ENCODE measurements at regions not wholly inside any gene's neighbourhood (a gene's known extent, or its start where the extent isn't known, plus 50 kb on each side); places are given as distances from the start of the nearest gene placed in this dataset.

- Histone ChIP-seq H4K5ac (ENCODE audit: low read depth, low read length) (no peak overlapping the region), H3K23ac (ENCODE audit: low read depth, low read length) (no peak overlapping the region), H3K4ac (ENCODE audit: low read depth, low read length) (no peak overlapping the region), H4K91ac (ENCODE audit: insufficient read depth, low read depth, low read length) (no peak overlapping the region), H4K20me1 (ENCODE audit: insufficient read depth, low read length) (no peaks in the 10 kb centered on the region), H3K36me3 (ENCODE audit: control insufficient read depth, insufficient read depth, low read length) (no peaks in the 10 kb centered on the region), H3K9me1 (ENCODE audit: insufficient read depth, low read length) (no peaks in the 10 kb centered on the region), H3K14ac (replicated peaks; ENCODE audit: low read depth, low read length) (no peak overlapping the region), H2AFZ (replicated peaks; ENCODE audit: low read length, poor library complexity) (no peak overlapping the region), H2BK15ac (ENCODE audit: low read depth, low read length) (no peak overlapping the region), H3K79me1 (ENCODE audit: low read depth in 1 of 2, low read length in 2 of 2) (no peaks in the 10 kb centered on the region), H3K18ac (ENCODE audit: low read depth, low read length) (no peak overlapping the region), H3K56ac (ENCODE audit: extremely low read depth, insufficient read depth, low read length) (no peak overlapping the region), H2BK120ac (ENCODE audit: low read depth, low read length) (no peak overlapping the region), H3K27me3 (ENCODE audit: control insufficient read depth, insufficient read depth, low read length) (no peaks in the 10 kb centered on the region), H3K9ac (ENCODE audit: low read depth, low read length) (no peak overlapping the region), H2BK5ac (ENCODE audit: low read depth, low read length, poor library complexity, severe bottlenecking) (no peak overlapping the region), H3K27ac (ENCODE audit: insufficient read depth, low read length) (no peak overlapping the region), H3K9me3 (ENCODE audit: control insufficient read depth, insufficient read depth, low read length) (peaks cover 16% of the 10 kb centered on the region; the same call in 1 of the 2 replicates), H2AK5ac (ENCODE audit: low read depth, low read length) (no peak overlapping the region), H4K8ac (ENCODE audit: low read depth in 2 of 2, low read length in 2 of 2) (no peak overlapping the region), H3K4me1 (ENCODE audit: control insufficient read depth, insufficient read depth, low read length) (no peaks in the 10 kb centered on the region), H3K4me3 (ENCODE audit: insufficient read depth, low read depth, low read length) (no peak overlapping the region), H3K4me2 (ENCODE audit: low read depth, low read length) (no peak overlapping the region), H2BK20ac (ENCODE audit: low read depth, low read length) (no peak overlapping the region), H2AK9ac (replicated peaks; ENCODE audit: low read depth, low read length, poor library complexity) (no peak overlapping the region)
- in situ Hi-C loops (cut with MboI; ENCODE audit: low sequenced_read_pairs): no loop called here
- 86% methylated on average over 10 of the region's 32 CpGs; no CpG with 5 or more reads in 1 of the 2 experiments for WGBS, 2 experiments (ENCODE audit: extremely low coverage in 2 of 2, insufficient read length in 1 of 2)
- BruUV-seq (replicated peaks): no TSS peak
- no peak for ATAC-seq (ENCODE audit: low read depth)
- dilution Hi-C loops (cut with HindIII; ENCODE audit: low sequenced_read_pairs, unreplicated experiment): no loop called here
- POLR2A ChIA-PET (ENCODE audit: unreplicated experiment): no interaction called here
- no peak for DNase-seq
- intact Hi-C loops (cut with micrococcal nuclease): no loop called here
- CTCF ChIA-PET: no interaction called here
- TF ChIP-seq MXI1 (IDR thresholded peaks at IDR 0.05; ENCODE audit: borderline replicate concordance, low read depth, low read length) (no peak), FOS (IDR thresholded peaks at IDR 0.05; ENCODE audit: low read depth, low read length) (no peak), NFE2L2 (IDR thresholded peaks at IDR 0.05; ENCODE audit: low read depth, low read length) (no peak), RFX5 (IDR thresholded peaks at IDR 0.05; ENCODE audit: low read depth, low read length) (no peak), MAZ (IDR thresholded peaks at IDR 0.05; ENCODE audit: borderline replicate concordance, low read depth, low read length) (no peak), ELK1 (IDR thresholded peaks at IDR 0.05; ENCODE audit: borderline replicate concordance, low read depth, low read length) (no peak), CTCF (conservative IDR thresholded peaks at IDR 0.05; ENCODE audit: low read depth, low read length) (no peak), BHLHE40 (IDR thresholded peaks at IDR 0.05; ENCODE audit: low read depth, low read length) (no peak), SMC3 (IDR thresholded peaks at IDR 0.05; ENCODE audit: low read depth, low read length) (no peak), CHD1 (IDR thresholded peaks at IDR 0.05; ENCODE audit: low read depth, low read length) (no peak), RAD21 (IDR thresholded peaks at IDR 0.05; ENCODE audit: low read length) (no peak), CEBPB (IDR thresholded peaks at IDR 0.05; ENCODE audit: low read depth, low read length) (no peak), RCOR1 (IDR thresholded peaks at IDR 0.05; ENCODE audit: insufficient replicate concordance, low read length) (no peak), POLR2A (IDR thresholded peaks at IDR 0.05; ENCODE audit: low read depth, low read length) (no peak), MAFK (IDR thresholded peaks at IDR 0.05; ENCODE audit: low read depth, low read length) (no peak)
- TF ChIP-seq, protein P1, sequence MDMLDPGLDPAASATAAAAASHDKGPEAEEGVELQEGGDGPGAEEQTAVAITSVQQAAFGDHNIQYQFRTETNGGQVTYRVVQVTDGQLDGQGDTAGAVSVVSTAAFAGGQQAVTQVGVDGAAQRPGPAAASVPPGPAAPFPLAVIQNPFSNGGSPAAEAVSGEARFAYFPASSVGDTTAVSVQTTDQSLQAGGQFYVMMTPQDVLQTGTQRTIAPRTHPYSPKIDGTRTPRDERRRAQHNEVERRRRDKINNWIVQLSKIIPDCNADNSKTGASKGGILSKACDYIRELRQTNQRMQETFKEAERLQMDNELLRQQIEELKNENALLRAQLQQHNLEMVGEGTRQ (IDR thresholded peaks at IDR 0.05; ENCODE audit: low read depth, low read length): no peak
Measured at GRCh38 chr13:19117913-19118739, 63.5 kb downstream of the TUBA3C start.
